H1 (cell line): ENCODE measurements at regions not wholly inside any gene's neighbourhood (a gene's known extent, or its start where the extent isn't known, plus 50 kb on each side); places are given as distances from the start of the nearest gene placed in this dataset.

ENCODE experiments used
- HDAC2 ChIP-seq, 2 experiments: fragments of 300-600 bp in 1 of 2; sonication (generic) in 1 of 2; IDR thresholded peaks; 2 replicates each; pipeline ENCODE4 v1.6.1; 2011 to 2012; ENCODE audit warnings: low read depth in 2 of 2, low read length in 2 of 2, mild to moderate bottlenecking in 2 of 2, moderate library complexity in 2 of 2, borderline replicate concordance in 1 of 2, inconsistent platforms in 1 of 2
- NANOG ChIP-seq: IDR thresholded peaks from 2 replicates; pipeline ENCODE4 v1.6.1; 2011; ENCODE audit warnings: low read length, low read depth, mild to moderate bottlenecking, inconsistent platforms; ENCODE audit not compliant: insufficient read depth, poor library complexity, severe bottlenecking
- TF ChIP-seq, protein P1 (sequence below): fragments of 300-600 bp; sonication (generic); IDR thresholded peaks from 2 replicates; pipeline ENCODE4 v1.7.1; 2012; ENCODE audit warnings: low read length, moderate library complexity, mild to moderate bottlenecking, inconsistent platforms; ENCODE audit not compliant: insufficient replicate concordance

DNA sequence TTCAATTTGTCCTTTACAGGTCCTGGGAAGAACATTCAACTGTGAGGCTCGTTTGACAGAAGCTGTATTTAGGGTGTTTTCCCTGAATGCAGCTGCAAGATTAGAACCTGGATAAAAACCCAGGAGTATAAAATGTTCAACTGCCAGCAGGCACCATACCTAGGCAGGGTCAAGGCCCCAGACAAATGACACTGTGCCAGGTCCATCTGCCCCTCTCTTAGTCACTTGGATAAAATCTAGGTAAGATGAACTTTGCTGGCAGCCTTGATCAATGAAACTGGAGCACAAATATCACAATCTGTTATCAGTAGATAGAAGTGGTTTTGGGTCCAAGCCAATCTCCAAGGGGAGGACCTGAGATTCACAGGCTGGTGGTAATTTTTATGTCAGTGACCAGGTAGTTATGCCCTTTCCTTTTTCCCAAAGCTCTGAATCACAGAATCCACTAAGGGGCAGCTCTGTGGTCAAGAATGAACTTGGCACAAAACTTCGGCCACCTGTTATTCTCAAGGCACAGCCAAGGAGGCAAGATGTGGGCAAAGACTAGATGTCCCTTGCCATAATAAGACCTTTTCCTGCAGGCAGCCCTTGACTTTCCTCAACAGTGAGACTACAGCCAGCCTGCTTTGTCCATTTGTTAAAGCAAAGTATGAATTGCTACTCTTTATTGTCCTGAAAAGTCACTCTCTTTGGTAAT, 501.0 kb downstream of the PPARGC1A start (continued):
- TF ChIP-seq, protein P1, sequence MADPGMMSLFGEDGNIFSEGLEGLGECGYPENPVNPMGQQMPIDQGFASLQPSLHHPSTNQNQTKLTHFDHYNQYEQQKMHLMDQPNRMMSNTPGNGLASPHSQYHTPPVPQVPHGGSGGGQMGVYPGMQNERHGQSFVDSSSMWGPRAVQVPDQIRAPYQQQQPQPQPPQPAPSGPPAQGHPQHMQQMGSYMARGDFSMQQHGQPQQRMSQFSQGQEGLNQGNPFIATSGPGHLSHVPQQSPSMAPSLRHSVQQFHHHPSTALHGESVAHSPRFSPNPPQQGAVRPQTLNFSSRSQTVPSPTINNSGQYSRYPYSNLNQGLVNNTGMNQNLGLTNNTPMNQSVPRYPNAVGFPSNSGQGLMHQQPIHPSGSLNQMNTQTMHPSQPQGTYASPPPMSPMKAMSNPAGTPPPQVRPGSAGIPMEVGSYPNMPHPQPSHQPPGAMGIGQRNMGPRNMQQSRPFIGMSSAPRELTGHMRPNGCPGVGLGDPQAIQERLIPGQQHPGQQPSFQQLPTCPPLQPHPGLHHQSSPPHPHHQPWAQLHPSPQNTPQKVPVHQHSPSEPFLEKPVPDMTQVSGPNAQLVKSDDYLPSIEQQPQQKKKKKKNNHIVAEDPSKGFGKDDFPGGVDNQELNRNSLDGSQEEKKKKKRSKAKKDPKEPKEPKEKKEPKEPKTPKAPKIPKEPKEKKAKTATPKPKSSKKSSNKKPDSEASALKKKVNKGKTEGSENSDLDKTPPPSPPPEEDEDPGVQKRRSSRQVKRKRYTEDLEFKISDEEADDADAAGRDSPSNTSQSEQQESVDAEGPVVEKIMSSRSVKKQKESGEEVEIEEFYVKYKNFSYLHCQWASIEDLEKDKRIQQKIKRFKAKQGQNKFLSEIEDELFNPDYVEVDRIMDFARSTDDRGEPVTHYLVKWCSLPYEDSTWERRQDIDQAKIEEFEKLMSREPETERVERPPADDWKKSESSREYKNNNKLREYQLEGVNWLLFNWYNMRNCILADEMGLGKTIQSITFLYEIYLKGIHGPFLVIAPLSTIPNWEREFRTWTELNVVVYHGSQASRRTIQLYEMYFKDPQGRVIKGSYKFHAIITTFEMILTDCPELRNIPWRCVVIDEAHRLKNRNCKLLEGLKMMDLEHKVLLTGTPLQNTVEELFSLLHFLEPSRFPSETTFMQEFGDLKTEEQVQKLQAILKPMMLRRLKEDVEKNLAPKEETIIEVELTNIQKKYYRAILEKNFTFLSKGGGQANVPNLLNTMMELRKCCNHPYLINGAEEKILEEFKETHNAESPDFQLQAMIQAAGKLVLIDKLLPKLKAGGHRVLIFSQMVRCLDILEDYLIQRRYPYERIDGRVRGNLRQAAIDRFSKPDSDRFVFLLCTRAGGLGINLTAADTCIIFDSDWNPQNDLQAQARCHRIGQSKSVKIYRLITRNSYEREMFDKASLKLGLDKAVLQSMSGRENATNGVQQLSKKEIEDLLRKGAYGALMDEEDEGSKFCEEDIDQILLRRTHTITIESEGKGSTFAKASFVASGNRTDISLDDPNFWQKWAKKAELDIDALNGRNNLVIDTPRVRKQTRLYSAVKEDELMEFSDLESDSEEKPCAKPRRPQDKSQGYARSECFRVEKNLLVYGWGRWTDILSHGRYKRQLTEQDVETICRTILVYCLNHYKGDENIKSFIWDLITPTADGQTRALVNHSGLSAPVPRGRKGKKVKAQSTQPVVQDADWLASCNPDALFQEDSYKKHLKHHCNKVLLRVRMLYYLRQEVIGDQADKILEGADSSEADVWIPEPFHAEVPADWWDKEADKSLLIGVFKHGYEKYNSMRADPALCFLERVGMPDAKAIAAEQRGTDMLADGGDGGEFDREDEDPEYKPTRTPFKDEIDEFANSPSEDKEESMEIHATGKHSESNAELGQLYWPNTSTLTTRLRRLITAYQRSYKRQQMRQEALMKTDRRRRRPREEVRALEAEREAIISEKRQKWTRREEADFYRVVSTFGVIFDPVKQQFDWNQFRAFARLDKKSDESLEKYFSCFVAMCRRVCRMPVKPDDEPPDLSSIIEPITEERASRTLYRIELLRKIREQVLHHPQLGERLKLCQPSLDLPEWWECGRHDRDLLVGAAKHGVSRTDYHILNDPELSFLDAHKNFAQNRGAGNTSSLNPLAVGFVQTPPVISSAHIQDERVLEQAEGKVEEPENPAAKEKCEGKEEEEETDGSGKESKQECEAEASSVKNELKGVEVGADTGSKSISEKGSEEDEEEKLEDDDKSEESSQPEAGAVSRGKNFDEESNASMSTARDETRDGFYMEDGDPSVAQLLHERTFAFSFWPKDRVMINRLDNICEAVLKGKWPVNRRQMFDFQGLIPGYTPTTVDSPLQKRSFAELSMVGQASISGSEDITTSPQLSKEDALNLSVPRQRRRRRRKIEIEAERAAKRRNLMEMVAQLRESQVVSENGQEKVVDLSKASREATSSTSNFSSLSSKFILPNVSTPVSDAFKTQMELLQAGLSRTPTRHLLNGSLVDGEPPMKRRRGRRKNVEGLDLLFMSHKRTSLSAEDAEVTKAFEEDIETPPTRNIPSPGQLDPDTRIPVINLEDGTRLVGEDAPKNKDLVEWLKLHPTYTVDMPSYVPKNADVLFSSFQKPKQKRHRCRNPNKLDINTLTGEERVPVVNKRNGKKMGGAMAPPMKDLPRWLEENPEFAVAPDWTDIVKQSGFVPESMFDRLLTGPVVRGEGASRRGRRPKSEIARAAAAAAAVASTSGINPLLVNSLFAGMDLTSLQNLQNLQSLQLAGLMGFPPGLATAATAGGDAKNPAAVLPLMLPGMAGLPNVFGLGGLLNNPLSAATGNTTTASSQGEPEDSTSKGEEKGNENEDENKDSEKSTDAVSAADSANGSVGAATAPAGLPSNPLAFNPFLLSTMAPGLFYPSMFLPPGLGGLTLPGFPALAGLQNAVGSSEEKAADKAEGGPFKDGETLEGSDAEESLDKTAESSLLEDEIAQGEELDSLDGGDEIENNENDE = no peak
- no peak for TF ChIP-seq HDAC2 (IDR thresholded peaks at IDR 0.05; ENCODE audit: borderline replicate concordance in 1 of 2, low read depth in 2 of 2, low read length in 2 of 2)
- TF ChIP-seq NANOG = no peak
- TF ChIP-seq, all 59 proteins: peak for 0
